CD4-positive, alpha-beta T cell treated with Interleukin-4 for 4 hours (primary cell): ENCODE measurements at regions not wholly inside any gene's neighbourhood (a gene's known extent, or its start where the extent isn't known, plus 50 kb on each side); places are given as distances from the start of the nearest gene placed in this dataset.
"Not testable (repeated sequence)": the region's sequence is repeated elsewhere in the genome, so short reads cannot be mapped to it uniquely, and the experiment has no call there.

Experiments used
- DNase-seq: peaks from one replicate; pipeline ENCODE4 v3.0.0-alpha.2; 2020

GRCh38 chr5:1651971-1652872 lies 128.5 kb upstream of the LPCAT1 start:
- DNase-seq: no peak

GRCh38 chr5:1651250-1651649 lies 127.5 kb upstream of the LPCAT1 start:
- DNase-seq: no peak

GRCh38 chr5:1649554-1649953 lies 125.8 kb upstream of the LPCAT1 start:
- no peak for DNase-seq

- DNase-seq: no peak
Observed at GRCh38 chr5:1648806-1649205, 125.0 kb upstream of the LPCAT1 start.

GRCh38 chr5:1647580-1647979 lies 123.8 kb upstream of the LPCAT1 start:
- no peak for DNase-seq

- DNase-seq: peak; percentile 59
Observed at GRCh38 chr5:1644810-1645571, 121.2 kb upstream of the LPCAT1 start.

- DNase-seq: not testable (repeated sequence)
Observed at GRCh38 chr5:1644393-1644809, 120.6 kb upstream of the LPCAT1 start.

GRCh38 chr5:1643651-1644392 lies 120.1 kb upstream of the LPCAT1 start:
- no peak for DNase-seq

GRCh38 chr5:1642621-1643061 lies 118.9 kb upstream of the LPCAT1 start:
- no peak for DNase-seq

GRCh38 chr5:1642221-1642620 lies 118.5 kb upstream of the LPCAT1 start:
- DNase-seq: no peak

- DNase-seq: peak; percentile 79
Observed at GRCh38 chr5:1641560-1642166, 117.9 kb upstream of the LPCAT1 start.

GRCh38 chr5:1641041-1641440 lies 117.3 kb upstream of the LPCAT1 start:
- no peak for DNase-seq

GRCh38 chr5:1640421-1640881 lies 116.7 kb upstream of the LPCAT1 start:
- DNase-seq: no peak

- DNase-seq: no peak
Observed at GRCh38 chr5:1639757-1640156, 116.0 kb upstream of the LPCAT1 start.

GRCh38 chr5:1638658-1639400 lies 115.1 kb upstream of the LPCAT1 start:
- no peak for DNase-seq

- no peak for DNase-seq
Observed at GRCh38 chr5:1637639-1638481, 114.1 kb upstream of the LPCAT1 start.

GRCh38 chr5:1636981-1637638 lies 113.3 kb upstream of the LPCAT1 start:
- no peak for DNase-seq

- not testable (repeated sequence) for DNase-seq
Observed at GRCh38 chr5:1636208-1636770, 112.5 kb upstream of the LPCAT1 start.

GRCh38 chr5:1635477-1635876 lies 111.7 kb upstream of the LPCAT1 start:
- not testable (repeated sequence) for DNase-seq

- no peak for DNase-seq
Observed at GRCh38 chr5:1634337-1634661, 110.5 kb upstream of the LPCAT1 start.
